HG03378 (cell line): ENCODE measurements at regions not wholly inside any gene's neighbourhood (a gene's known extent, or its start where the extent isn't known, plus 50 kb on each side); places are given as distances from the start of the nearest gene placed in this dataset.
A peak's percentile ranks its signal among the peaks of the same experiment; 100 is the strongest.

ENCODE experiments used
- ATAC-seq: cut with Tn5 transposase; IDR thresholded peaks from one replicate; pipeline ENCODE4 v1.9.1; 2021; ENCODE audit warnings: mild to moderate bottlenecking, moderate library complexity; ENCODE audit not compliant: unreplicated experiment

- no peak for ATAC-seq
Measured at GRCh38 chr1:101290922-101291561, 54.2 kb downstream of the S1PR1 start.

- peak; percentile 30 for ATAC-seq
Measured at GRCh38 chr1:101291562-101292380, 55.0 kb downstream of the S1PR1 start.

- ATAC-seq = peak; percentile 65
Measured at GRCh38 chr1:101293461-101294051, 56.7 kb downstream of the S1PR1 start.

DNA sequence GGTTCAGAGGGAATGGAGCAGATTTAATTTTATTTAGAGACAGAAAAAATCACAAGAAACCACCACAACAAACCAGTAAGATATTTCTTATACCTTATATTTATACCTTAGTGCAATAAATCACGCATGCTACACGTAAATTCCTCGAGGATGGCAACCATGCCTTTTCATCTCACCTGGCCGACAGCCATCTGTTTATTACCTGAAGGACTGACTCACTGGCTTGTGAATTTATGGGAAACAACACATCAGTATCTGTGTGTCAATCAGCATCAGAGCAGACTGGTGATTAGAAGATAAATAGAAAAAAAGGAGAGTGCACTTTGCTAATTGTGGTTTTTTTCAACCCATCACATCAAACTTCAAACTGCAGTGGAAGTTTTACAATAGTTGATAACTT lies 58.4 kb downstream of the S1PR1 start:
- ATAC-seq = no peak

GRCh38 chr1:101298663-101299062 lies 61.8 kb downstream of the S1PR1 start:
- ATAC-seq = no peak

GRCh38 chr1:101299141-101299540 lies 62.3 kb downstream of the S1PR1 start:
- no peak for ATAC-seq

DNA sequence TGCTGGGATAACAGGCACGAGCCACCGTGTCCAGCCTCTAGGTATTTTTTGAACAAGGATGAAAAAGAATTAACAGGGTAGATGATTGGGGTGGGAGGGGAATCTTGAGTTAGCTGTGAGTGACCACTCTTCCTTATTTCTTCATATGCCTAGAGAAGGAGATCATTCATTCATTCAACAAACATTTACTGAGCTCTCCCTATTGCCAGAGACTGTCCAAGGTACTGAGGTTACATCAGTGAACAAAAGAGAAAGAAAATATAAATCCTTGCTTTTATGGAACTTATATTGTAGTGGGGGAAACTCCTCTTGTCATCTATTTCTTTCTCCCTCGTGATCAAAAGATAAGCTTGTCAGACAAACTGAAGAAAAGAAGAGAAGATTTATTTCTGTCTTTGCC lies 62.9 kb downstream of the S1PR1 start:
- no peak for ATAC-seq

- ATAC-seq = no peak
Measured at GRCh38 chr1:101300916-101301315, 64.1 kb downstream of the S1PR1 start.

GRCh38 chr1:101301446-101302057 lies 64.7 kb downstream of the S1PR1 start:
- no peak for ATAC-seq

GRCh38 chr1:101302831-101303511 lies 66.2 kb downstream of the S1PR1 start:
- no peak for ATAC-seq

DNA sequence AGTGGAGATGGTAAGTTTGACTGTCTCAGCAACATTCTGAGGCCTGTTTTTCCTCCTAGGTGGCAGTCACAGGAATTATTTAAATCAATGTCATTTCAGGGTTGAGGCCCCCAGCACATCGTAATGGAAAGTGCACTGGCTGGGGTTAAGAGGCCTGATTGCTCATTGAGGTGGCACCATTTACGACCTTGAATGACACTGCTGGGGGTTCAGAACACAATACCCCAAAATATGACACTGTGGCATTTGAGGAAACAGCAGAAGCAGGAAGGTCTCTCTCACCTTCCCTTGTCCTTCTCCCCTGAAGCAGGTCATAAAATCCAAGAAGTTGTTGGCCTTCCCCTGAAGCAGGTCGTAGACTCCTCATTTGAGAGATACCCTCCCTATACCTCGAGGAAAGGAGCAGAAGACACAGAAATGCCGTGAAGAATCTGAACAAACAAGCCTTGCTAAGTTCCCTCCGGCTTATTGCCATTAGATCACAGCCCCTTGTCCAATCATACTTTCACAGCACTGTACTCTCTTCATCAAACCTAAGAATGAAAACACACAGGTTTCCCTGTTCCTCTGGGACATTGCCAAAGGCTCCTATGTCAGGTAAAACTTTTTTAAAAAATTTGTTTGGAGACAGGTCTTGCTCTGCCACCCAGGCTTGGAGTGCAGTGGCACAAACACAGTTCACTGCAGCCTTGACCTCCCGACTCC lies 71.3 kb downstream of the S1PR1 start:
- no peak for ATAC-seq

DNA sequence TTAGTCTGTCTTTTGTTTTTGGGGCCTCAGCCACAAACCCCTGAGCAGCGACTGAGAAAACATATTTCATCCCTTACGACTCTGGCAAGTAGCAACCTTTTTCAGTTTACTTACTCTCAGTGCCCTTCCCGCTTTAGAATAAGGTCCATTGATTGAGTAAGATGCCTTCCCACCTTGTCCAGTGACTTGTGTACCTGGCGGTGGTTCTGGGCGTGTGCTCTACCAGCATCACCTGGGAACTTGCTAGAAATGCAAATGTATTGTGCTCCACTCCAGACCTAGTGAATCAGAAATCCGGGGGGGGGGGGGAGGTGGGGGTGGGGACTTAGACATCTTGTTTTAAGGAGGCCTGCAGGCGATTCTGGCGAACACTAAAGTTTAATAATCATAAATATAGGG lies 72.1 kb downstream of the S1PR1 start:
- no peak for ATAC-seq

DNA sequence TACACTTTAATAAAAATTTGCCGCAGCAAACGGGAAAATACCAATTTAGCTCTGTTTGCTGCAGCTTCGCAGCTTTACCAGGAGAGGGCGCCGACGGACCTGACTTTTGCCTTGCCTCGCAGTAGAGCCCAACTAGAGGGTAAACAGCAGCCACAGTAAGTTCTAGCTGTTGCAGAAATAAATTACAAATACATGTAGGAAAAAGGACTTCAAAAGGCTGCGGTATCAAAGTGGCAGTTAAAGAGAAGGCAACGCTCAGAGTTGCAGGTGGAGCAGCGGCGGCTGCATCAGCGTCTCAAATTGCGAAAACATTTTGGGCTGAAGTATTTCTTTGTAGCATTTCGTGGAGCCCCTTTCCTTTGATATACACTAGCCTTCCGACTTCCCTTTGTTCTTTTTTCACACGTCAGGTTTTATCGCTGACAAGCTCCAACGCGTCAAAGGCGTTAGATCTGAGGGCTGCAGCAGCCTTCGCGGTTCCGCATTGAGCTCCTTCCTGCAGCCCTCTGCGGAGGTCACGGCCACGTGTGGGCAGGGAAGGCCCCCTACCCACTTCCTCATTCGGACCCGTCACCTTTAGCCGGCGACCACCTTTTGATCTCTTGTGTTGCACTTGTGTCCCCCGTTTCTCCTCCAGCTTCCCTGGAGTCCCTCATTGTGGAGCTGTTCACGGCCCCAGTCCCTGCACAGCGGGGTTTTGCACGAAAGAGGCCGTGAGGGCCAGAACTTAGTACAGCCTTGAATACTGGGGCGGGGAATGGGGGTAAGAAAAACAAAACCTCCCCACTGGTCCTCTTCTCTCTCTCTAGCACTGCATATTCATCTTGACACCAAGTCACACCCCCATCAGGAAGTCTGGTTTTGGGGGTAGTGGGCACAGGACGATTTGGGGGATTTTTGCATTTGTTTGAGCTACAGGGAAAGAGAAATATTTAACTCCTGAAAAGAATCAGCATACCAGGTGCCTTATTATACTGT lies 72.8 kb downstream of the S1PR1 start:
- peak; percentile 37 for ATAC-seq

GRCh38 chr1:101310506-101310905 lies 73.7 kb downstream of the S1PR1 start:
- ATAC-seq = no peak

GRCh38 chr1:101311146-101311920 lies 74.5 kb downstream of the S1PR1 start:
- no peak for ATAC-seq

GRCh38 chr1:101312147-101312546 lies 75.3 kb downstream of the S1PR1 start:
- no peak for ATAC-seq

DNA sequence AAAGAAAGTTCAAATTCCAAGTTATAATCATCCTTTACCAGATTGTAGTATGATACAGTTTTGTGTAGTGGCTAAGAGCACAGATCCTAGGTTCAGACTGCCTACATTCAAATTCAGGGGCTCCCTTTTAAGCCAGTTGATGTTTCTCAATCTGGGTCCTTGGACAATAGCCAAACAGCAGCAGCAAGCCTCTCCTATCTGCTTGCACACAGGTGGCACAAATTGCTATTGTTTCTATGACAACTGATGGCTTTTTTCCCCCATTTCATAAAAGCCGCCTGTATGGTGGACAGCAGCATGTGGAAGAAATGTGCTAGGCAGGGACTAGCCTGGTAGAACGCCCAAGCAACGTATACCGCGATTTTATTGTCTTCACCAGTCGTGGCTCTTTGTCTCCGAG lies 76.5 kb downstream of the S1PR1 start:
- no peak for ATAC-seq

DNA sequence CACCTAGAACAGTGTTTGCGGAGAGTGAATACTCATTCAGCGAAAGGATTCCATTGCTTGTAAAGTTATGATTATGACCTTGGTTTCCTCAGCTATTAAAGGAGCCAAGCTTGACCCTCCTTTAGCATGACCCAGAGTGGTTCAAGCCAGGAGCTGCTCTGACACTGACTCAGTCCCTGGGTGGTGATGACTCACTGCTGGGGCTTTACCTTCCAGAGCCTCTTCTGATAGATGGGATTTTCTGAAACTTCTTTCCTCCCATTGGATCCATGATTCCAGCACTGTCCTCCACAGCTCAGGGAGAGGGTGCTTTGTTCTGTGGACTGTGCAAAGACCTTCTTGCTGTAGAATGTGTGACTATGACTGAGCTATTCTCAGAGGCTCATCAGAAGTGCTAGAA lies 77.4 kb downstream of the S1PR1 start:
- peak; percentile 58 for ATAC-seq

GRCh38 chr1:101316256-101316655 lies 79.4 kb downstream of the S1PR1 start:
- no peak for ATAC-seq
